HG03460 (cell line): ENCODE measurements at regions not wholly inside any gene's neighbourhood (a gene's known extent, or its start where the extent isn't known, plus 50 kb on each side); places are given as distances from the start of the nearest gene placed in this dataset.
"Not testable (repeated sequence)": the region's sequence is repeated elsewhere in the genome, so short reads cannot be mapped to it uniquely, and the experiment has no call there.

Source experiments
- ATAC-seq: cut with Tn5 transposase; IDR thresholded peaks from one replicate; pipeline ENCODE4 v1.9.1; 2021; ENCODE audit not compliant: unreplicated experiment

DNA sequence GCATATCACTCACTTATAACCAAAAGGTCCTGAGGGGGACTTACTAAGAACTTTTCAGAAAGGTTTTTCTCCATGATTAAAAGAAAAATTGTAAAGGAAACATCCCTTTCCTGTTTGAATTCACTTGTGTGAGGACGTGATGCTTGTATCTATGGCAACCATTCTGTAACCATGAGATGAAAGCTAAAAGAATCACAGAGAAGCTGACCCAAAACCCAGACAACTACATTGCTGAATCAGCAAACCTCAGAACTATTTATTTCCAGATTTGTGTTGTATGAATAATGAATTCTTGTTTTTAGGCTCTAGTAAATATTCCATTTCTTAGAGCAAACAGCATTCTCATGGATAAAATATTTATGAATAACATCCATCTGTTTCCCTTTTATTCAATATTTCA, 91.2 kb downstream of the RCHY1 start:
- ATAC-seq = no peak

DNA sequence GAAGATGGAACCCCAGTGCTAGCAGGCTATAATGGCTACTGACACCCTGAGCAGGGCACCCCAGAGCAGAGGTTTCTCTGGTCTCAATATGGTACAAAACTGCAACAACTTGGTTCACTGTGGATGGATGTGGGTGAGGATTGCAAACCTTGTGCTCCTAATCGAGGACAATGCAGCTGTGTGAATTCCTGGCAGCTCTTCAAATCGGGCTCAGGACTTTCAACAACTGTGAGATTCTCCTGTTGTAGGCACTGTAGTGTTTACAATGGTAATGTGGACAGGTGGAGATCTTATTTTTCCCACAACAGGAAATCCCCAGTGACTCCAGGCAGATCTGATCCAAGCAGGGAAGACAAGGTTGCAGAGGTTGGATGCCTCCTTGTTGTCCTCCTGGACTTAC, 101.5 kb downstream of the RCHY1 start:
- no peak for ATAC-seq

DNA sequence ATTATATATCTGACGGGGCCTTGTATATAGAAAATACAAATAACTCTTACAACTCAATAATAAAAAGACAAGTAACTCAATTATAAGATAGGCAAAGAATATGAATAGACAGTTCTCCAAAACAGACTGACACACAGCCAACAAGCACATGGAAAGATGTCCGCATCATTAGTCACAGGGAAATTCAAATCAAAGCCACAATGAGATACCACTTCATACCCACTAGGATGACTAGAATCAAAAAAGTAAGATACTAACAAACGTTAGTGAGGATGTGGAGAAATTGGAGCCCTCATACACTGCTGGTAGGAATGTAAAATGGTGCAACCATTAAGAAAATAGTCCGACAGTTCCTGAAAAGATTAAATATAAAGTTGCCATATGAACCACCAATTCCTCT, 115.7 kb downstream of the RCHY1 start:
- ATAC-seq = no peak

DNA sequence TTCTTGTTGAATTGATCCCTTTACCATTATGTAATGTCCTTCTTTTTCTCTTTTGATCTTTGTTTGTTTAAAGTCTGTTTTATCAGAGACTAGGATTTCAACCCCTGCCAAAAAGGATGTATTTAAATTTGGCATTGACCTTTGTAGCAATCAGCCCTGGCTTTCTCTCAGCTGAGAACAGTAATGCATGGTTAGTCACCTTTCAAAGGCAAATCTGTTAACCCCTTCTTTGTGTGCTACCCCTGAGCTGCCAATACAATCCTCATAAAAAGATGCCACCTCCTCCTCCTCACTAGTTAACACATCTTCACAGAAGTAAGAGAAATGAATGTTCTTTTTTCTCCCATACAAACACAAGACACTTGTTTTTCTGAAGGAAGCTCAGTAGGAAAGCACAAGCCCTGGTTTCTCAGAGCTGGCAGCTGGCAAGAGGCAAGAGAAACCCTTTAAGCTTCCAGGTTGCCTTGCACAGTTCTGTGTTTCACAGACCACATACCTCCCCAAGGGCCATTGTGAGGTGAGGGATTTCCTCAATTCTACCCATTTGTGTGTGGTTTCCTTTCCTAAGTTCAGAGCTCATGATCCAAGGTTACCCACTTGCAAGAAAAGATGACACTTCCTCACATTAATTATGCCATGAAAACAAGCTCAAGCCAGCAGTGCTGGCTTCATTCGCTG, 122.6 kb downstream of the RCHY1 start:
- ATAC-seq = no peak

DNA sequence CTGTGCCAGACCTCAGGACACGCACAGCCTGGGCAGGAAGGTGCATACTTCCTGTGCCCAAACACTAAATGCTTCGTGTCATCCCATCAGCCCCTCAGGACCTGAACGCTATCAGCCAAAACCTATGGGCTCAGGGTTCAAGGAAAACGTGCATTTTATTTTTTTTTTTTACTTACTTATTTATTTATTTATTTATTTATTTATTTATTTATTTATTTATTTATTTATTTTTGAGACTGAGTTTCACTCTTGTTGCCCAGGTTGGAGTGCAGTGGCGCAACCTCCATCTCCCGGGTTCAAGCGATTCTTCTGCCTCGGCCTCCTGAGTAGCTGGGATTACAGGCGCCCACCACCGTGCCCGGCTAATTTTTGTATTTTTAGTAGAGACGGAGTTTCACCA, 127.8 kb downstream of the RCHY1 start:
- ATAC-seq = not testable (repeated sequence)

DNA sequence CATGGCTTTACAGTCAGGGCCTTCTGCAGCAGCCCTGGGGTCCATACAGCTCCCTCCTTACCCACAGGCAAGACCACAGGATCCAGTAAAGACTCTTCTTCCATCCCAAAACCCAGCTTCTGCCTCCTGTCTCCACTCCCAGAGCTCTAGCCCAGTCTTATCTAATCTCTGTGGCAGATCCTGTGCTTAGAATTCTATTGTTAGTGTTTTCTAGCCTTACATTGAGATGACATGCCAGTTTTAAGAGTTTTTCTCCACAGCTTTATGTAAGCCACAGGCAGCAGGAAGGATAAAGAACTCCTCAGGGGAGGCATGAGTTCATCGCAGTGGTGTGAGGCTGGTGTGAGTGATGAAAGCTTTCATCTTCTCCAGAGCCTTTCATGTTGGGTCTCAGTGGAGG, 129.1 kb downstream of the RCHY1 start:
- ATAC-seq = no peak

DNA sequence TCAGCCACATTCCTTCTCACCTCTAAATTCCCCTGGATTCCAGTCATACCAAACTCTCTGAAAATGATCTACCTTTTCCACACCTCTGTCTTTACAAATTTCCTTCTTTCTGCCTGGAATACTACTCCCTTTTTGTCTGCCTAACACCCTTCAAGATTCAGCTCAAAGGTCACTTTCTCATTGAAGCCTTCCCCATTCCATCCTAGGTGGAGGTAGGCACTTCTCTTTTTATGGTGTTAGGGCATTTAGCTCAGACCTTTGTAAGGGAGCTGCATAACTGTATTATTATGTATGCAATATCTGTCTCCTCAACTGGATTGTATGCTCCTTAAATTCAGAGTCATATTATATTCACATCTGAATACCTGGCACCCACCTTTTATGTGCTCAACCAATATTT, 137.7 kb downstream of the RCHY1 start:
- ATAC-seq = no peak

DNA sequence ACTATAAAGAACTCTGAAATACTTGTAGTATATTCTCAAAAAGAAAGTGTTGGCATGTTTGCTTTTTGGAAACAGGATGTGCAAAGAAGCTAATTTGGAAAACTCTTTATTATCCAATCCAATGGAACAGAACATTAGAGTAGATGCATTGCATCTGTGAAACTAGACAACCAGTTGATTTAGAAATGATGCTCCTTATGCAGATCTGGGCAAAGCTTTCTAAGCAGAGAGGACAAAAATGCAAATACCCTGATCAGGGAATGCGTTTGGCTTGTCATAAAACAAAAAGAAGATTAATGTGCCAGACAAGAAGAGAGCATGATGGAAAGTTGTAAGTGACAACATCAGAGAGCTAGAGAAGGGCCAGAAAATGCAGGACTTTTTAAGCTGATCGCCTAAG, 142.3 kb downstream of the RCHY1 start:
- no peak for ATAC-seq

DNA sequence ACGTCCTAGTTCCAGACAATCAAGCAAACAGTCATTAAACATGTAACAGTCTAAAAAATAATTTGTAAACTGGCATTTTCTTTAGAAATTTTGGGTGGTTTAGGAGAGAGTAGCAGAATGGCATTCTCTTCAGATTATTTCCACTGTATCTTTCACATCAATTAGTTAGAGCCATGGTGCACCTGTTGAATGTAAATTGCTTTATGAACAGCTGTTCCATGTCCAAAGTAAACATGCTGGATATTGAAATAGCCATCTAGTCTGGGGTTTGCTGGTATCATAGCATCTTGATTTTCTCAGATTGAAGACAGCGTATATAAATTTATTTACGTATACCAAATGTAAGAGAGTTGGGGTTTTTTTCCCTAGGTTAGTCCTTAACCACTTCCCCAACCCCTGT, 143.6 kb downstream of the RCHY1 start:
- no peak for ATAC-seq

DNA sequence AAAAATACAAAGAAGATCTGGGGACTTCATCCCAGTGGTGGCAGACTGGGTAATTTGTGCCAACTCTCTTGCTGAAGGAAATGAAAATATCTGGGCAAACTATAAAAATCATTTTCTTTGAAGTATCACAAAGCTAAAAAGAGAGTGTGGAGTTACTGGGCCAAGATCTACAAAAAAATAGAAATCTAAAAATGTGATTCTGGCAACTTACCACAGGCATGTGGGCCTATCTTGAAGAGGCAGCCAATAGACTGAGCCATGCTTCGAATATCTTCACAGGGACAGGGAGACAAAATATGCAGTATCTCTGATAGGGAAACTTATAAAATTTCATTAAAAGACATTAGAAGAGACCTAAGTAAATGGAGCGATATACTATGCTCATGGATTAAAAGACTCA, 168.8 kb downstream of the RCHY1 start:
- ATAC-seq = no peak

DNA sequence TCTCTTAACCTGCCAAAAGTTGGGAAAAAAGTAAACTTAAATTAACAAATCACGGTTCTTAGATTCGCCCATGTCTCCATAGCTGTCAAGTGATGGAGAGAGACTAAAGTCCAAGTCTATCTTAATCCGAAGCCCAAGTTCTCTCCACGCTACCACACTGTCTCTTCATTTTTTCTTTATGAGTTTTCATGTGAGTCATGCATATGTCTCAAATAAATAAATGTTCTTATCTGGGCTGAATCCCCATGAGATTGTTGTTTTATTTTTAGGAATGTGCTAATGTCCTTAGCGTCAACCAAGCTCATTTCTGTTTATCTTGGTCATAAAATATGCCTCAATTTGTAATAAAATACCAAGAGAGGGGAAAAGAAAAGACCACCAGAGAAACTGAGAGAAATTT, 169.3 kb downstream of the RCHY1 start:
- no peak for ATAC-seq

DNA sequence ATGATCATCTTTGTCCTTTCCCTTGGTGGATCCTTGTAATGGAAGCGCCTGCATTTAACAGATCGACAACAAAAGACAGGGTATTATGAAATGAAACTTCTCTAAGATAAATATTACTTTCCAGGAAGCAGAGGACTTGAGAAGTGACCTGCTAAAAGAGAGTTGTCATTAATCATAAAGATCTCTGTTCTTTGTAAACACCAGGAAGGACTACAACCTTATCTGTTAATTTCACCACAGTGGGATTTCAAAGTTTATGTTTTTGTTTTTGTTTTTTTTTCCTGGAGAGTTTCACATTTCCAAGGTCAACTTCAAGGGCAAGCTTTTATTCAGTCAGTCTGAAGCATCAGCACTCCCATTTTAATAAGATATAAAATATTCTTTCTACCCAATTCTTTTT, 170.9 kb downstream of the RCHY1 start:
- ATAC-seq = no peak

DNA sequence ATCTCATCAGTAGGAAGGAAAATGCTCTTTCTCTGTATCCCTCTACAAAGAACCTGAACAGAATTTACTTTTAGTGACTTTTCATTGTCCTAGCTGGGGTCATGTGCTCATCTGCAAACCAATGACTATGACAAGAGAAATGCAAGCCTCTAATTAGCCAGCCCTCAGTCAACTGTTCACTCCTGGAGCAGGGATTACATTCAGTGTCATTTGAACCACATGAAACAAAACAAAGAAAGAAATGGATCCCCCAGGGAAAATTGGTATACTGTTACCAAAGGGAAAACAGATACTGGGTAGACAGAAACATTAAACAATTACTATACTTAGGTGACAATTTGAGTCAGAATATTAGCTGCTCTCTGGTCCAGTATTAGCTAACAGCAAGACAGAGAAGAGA, 173.6 kb downstream of the RCHY1 start:
- ATAC-seq = no peak

DNA sequence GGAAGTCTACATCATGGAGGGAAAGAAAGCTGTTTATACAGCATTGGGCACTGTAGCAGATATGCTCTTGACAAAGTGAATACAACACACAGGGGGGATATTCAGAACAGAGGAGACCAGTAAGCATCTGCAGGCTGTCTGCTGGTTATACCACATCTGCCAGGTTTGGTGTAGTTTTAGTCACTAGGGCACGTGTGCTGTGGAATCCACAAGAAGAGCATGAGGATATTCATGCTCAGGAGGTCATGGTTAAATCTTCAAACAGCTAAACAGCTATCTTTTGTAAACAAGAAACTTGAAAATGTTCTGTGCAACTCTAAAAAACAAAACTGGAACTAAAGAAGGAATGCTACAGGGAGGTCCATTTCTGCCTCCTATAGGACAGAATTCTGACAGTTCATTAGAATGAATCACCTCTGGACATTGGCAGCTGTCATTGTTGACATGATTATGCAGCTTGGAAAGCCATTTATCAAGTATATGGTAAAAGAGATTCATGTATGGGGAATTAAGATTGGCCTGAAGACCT, 175.8 kb downstream of the RCHY1 start:
- ATAC-seq = no peak

DNA sequence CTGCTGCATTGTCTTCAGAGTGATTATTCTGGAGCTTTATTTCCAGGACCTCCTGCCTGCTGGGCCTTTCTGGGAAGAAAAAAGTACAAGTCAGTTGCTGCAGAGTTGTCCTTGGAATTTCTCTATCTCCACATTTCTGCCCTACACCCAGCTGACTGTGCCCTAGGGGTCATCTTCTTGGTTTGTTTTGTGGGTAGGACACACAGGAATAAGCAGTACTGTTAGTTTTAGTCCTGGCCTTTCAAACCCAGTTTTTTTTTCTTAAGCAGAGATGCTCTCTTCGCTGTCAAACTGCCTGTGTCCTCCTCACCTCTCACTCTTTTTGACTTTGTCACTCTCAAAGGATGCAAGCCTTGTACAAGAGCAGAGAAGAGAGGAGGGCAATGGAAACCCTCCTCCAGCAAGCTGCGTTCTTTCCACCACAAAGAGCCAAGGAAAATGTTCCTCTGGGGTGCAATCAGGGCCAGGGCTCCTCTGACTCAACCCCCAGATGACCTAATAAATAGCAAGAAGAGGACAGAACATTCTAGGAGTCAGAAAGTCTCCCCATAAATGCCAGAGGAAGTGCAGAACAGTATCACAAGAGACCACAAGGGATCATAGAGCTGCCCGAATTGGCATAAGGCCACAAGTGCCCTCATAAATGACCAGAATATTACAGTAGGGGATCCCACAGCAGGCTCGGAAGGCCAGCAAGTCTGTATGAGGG, 186.2 kb downstream of the RCHY1 start:
- no peak for ATAC-seq

DNA sequence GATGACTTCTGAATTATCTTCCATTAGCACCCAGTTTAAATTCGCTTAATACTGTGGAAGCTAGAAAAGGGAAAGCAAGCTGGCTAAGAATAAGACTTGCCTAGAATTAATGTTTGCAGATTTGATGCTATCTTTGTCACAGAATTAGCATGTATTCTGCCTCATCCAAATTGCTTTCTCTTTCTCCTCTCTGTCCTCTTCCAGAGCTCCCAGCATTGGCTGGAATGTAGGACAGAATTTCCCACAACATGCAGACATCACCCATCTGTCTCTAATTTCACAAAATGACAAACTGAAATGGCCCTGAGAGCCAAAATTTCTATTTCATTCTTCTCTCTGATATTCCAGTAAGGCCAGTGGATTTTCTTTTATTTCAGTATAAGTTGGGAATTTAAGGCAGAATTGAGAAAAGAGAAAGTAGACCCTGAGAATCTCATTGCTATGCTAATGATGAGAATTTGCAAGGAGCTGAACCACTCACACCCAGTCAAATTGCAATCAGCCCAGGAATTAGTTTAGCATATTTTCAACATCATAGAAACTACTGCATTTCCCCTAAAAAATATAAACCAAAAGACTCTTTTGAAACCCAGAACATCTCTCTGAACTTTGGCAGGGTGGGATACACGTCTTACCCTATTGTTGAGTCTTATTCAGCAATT, 188.8 kb downstream of the RCHY1 start:
- ATAC-seq = no peak

DNA sequence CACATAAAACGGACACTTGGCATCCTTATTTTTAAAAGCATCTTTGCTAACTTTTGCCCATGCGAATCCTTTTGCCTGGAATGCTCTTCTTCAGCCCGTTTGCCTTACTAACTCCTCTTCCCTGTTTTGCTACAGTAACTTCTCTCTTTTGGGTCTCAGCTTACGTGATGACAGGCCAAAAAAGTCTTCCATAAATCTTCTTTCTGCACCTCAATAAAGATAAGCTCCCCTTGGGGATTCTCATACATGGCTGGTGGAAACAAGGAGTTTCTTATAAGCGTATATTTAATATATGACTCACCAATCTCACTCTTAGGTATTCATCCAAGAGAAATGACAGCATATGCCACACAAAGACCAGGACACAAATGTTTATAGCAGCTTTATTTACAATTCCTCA, 192.7 kb downstream of the RCHY1 start:
- ATAC-seq = no peak

DNA sequence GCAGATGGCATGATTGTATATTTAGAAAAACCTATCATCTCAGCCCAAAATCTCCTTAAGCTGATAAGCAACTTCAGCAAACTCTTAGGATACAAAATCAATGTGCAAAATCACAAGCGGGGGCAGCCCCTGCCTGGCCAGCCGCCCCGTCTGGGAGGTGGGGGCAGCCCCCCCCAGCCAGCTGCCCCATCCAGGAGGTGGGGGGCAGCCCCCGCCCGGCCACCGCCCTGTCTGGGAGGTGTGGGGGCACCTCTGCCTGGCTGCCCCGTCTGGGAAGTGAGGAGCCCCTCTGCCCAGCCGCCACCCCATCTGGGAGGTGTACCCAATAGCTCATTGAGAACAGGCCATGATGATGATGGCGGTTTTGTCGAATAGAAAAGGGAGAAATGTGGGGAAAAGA, 196.6 kb downstream of the RCHY1 start:
- not testable (repeated sequence) for ATAC-seq

DNA sequence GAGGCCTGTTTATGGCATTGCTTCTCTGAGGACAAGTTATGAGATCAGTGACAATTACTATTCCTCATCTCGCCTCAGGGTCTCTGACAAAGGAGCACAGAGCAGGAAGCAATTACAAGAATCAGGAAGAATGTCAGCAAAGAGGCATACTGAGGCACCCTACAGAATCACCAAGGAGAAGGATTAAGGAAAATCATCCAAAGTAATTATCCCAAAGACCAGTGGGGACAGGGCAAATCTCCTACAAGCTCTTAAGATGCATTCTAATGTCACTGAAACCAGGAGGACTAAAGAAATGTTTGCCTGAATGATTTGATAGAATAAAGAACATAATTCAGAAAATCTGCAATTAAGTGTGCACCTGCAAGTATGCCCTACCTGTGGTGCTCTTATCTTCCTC, 206.2 kb downstream of the RCHY1 start:
- ATAC-seq = no peak

DNA sequence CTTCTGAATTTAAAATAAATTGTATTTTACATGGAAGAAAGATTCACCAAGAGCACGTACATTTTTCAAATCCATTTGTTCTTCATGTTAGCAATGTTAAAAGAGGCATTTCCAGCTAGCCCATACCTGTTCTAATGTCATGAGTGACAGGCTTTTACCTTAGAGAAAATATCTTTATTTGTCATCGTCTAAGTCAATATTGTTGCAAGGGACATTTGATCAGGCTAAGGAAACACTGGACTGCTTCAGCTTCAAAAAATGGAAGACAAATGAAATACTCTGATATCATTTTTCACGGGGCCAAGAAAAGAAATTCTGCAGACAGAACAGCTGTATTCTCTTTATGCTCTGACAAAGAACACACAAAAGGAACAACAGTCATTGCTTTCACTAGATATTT, 207.7 kb downstream of the RCHY1 start:
- ATAC-seq = no peak

DNA sequence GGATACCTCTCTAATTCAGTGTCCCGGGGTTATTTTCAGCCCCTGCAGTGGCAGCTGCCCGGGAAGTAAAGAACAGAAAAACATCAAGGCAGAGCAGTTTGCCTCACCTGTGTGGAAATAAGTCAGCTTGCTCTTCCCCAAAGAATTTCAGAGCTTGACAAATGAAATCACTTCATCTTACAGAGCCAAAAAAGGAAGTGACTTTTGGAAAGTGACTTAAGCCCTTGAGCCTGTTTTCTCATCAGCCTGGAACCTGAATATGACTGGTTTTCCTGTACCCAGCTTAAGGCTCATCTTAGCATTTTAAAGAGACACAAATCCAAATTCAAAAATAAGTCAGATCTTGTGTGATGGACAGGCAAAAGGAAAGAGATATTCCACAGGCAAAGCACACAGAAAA, 211.6 kb downstream of the RCHY1 start:
- ATAC-seq = no peak

DNA sequence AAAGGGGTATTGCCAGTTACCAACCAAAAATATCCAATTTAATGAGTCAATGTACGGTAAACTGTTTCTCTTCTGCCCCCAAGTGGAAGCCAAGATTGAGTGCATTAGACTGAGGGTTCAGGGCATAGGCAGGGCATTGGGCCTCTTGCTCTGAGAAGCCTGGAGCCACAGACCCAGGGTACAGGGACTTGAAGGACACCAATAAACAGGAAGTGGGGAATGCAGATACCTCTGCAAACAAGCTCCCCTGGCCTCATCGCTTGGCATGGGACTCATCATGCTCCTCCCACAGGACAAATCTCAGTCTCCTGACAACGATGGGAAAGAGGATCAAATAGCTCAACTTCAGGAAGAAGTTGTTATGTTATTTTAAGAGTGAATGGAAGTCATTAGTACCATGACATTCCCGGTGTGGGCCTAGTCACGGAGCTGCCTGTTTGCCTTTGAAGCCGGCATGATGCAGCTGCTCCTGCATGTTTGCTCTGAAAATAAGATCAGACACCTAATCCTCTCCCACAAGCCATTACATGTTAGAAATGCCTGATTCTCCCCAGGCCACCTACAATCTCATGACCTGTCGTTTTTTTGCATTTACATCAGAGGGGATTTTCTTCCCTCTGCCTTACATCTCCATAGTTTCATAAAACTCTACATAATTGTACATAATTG, 224.2 kb downstream of the RCHY1 start:
- peak; percentile 59 for ATAC-seq
